Stimulated activated CD4-positive, alpha-beta T cell treated with anti-CD3 and anti-CD28 coated beads, TNF-alpha, amount 100 ng/mL, for 1 hour (primary cell): ENCODE measurements at regions not wholly inside any gene's neighbourhood (a gene's known extent, or its start where the extent isn't known, plus 50 kb on each side); places are given as distances from the start of the nearest gene placed in this dataset.

Source experiments
- DNase-seq, 3 donors: peaks; one replicate each; pipeline ENCODE4 v3.0.0-alpha.2; 2020; ENCODE audit warnings: low read depth in 3 of 3, low spot score in 1 of 3

- no peak for DNase-seq
Measured at GRCh38 chr16:79806757-79807156, 206.2 kb upstream of the MAF start.

DNA sequence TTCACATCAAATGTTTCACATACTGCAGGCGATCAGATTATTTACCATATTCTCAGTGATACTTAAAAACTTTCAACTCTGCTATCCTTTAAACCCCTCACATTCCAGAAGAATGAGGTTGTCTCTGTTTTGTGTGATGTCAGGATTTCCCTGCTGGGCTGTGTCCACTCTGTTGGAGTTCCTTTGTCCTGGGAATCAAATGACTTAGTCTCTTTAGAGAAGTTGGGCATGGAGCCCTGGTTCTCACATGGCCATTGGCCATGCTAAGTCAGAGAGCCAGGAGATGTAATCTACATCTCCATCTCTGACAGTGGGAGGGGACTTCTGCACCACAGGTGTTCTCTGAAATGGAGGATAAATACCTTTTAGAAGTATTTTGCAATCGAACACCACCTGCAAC lies 205.1 kb upstream of the MAF start:
- DNase-seq = no peak

DNA sequence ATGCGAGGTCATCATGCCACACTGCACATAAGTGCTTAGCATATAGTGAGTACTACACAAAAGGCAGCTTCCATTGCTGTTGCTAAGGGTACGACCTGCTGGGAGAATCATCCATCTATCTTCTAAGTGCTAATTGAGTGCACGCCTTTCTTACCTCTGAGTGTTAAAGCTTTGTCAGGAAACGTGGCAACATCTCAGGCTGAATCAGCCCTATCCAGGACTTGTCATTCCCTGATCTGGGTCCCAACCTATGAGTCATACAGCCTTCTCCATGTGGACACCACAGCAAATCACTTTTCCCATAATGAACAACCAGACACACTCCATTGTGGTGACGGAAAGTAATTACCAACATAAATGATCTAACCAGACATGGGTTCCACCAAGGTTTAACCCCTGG lies 201.1 kb upstream of the MAF start:
- DNase-seq = no peak

GRCh38 chr16:79800016-79800608 lies 199.6 kb upstream of the MAF start:
- no peak for DNase-seq

DNA sequence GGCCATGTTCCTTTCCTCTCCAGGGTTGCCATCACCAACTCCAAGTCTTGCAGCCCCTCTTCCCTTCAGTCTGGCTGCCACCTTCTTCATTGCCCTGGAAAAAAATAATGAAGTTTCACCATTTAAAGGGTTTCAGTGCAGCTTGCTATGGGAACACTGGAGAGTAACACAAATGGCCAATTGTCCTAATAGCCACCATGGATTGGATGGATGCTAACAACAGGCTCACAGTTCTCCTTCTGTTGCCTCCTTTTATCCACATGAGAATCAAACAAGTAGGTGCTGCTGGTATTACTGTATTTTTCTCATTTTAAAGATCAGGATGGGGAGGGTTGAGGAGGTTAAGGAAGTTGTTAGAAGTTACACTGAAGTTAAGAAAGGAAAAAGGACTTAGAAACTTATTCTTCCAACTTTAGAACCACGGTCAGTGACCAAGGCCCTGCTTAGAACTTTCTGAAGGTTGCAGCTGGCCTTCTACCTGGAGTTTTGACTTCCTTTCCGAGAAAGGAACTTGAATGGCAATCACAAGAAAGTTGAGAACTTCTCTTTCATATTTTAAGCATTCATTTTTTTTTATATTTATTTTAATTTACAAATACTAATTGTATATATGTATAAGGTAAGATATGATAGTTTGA lies 198.0 kb upstream of the MAF start:
- DNase-seq = no peak

DNA sequence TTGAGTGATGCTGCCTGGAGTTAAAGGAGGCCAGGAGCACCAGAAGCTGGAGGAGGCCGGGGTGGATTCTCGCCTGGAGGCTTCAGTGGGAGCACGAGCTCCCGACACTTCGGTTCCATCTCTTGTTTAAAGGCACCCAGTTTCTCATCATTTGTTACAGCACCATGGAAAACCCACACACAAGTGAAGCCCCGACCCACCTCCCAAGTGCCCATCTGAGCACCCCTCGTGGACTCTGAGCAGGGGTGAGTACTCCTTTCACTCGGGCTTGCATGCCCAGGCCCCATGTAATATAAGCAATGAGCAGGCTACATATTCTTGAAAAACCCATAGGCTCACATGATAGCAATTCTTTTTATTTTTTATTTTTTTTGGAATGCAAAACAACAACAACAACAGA lies 196.9 kb upstream of the MAF start:
- DNase-seq = no peak

DNA sequence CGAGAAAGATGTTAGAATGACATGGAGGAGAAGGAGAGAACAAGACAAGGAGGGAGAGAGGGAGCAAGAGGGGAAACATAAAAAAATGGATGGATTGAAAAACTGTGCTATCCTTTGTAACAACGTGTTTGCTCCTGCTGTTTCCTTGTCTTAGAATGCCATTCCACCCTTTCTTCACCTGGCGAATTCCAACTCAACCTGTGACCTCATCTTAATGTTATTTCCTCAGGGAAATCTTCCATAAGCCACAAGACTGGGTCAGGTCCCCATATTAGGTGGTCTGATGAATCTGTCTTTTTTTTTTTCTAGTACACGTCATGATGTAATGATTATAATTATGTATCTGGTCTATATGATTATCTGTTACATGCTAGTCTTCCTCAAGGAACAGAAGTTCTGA lies 195.0 kb upstream of the MAF start:
- no peak for DNase-seq

DNA sequence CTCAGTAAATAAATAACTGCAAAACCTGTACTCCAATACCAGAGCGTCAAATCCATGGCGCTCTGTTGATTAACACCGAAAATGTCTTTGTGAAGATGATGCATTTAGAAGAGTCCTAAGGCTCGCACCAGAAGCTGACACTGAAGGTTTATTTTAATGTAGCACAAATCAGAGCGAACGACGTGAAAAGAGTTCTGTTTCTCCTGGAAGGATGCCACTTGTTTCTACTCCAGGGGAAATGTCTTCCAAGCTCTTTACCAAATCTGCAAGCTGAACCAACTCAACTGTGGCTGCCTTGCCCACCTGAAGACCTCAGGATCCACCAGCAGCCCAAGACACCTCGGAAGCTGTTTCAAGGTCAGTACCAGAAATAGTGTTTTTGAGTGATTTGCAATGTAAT lies 194.4 kb upstream of the MAF start:
- DNase-seq = no peak

DNA sequence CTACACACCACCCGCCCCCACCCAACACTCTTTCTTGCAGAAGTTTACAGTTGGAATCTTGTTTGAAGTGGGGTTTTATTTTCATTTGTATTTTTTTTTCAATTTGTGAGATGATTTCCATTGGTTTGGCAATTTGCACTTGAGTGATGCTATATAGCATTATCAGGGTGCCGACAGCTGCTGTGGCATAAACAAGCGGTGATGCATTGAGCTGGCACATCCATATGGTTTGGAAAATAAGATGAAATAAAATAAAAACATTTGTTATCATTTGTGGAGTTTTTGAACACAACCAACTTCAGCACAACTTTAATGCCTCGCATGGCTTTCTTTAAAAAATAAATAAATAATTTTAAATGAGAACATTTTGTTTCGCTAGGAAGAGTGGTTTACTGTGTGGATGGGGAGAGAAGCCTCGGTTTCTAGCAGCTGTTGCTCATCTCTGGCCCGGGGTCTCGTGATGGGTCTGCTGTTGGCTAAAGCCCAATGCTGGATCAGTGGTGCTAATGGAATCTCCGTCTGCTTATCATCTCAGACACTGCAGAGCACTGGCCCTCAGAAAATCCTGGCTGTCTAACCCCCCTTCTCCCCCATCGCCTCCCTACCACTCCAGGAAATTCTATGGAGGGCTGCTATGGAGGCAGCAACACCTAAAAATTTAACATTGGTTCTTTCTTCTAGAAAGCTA lies 192.3 kb upstream of the MAF start:
- no peak for DNase-seq

DNA sequence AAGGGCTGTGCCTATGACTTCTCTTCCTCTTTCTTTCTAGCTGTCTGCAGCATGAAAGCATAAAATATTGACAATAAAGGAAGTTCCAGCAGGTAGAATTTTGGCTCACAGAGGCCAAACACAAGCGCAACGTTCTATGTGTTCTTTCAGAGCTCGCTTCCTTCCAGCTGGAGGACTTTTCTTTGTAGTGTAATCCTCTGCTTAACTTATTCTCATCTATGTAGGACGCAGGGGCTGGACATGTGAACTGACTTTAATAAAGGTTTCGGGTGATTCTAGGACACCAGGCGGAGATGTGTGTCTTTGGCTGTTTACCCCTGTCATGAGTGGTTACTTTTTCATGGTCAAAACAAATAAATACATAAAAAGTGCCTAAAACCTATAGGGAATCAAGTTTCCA lies 191.5 kb upstream of the MAF start:
- DNase-seq = no peak

- no peak for DNase-seq
Measured at GRCh38 chr16:79790854-79791253, 190.3 kb upstream of the MAF start.

- no peak for DNase-seq
Measured at GRCh38 chr16:79788949-79789348, 188.4 kb upstream of the MAF start.

GRCh38 chr16:79786389-79786788 lies 185.9 kb upstream of the MAF start:
- DNase-seq = no peak

- no peak for DNase-seq
Measured at GRCh38 chr16:79784007-79784406, 183.5 kb upstream of the MAF start.

GRCh38 chr16:79777679-79778078 lies 177.1 kb upstream of the MAF start:
- DNase-seq = no peak

GRCh38 chr16:79776243-79776847 lies 175.8 kb upstream of the MAF start:
- DNase-seq = no peak

DNA sequence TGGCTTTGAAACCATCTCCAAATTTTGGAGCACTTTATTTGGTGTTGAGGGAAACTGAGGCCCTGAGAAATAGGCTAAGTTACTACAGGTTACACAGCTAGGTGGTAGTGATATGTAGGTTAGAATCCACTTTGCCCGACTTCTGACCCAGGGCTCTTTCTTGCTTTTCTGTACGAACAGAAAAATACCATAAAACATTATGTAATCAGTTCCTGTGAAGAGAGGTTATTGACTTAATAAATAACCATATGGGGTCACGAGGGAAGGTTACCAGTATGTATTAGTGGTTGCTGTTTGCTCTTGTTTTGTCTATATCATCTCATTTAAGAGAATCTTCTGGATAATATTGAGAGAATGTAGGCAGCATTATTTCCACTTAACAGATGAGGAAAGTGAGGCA lies 172.2 kb upstream of the MAF start:
- DNase-seq = no peak

- DNase-seq = no peak
Measured at GRCh38 chr16:79772048-79772447, 171.5 kb upstream of the MAF start.

DNA sequence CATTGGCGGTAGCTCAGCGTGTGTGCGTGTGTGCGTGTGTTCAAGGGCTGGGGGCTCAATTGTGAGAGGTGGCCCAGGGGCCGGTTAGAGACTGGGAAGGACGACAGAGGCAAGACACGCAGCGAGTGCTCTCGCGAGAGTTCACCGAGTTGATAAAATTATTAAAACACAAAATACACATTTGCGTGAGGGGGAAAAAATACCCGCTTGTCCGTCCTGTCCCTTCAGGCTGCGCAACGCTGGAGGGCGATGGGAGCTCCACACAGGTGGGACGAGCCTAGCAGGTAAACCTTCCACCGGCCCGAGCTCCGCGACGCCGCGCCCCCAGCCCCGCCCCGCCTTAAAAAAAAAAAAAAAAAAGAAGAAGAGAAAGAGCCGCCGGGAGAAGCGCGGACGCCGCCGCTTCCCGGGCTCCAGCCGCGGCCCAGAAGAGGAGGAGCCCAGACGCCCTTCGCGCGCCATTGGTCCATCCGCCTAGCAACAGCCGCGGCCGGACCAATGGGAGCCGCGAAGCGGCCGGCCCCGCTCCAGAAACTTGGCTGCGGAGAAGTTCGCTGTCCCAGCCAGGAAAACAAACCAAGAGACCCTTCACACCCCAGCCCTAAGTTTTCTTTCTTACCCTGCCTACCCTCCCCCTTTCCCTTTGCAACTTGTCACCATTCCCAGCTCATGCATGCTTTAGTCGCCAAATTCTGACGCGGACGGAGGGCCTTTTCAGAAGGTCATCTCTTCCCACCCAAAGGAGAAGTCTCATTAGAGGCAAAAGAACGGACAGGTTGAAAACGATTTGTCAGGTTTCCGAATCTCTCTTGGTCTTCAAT lies 169.9 kb upstream of the MAF start:
- peak in 2 of 3 donors; percentile 17 to 47 for DNase-seq

DNA sequence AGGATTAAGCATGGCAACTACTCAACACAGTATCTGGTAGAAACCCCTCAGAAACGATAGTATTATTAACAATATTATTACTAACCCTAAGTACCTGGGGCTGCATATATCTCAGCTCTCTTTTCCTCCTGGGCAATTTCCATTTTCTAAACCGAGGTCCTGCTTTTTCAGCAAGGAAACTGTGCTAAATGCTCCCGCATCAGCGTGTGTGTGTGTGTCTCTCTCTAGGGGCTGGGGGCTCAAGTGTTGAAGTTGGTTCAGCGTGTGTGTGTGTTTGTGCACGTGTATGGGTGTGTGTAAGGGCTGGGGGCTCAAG lies 169.3 kb upstream of the MAF start:
- no peak for DNase-seq

GRCh38 chr16:79769270-79769927 lies 168.9 kb upstream of the MAF start:
- DNase-seq = no peak
